CD4-positive, alpha-beta T cell (primary cell): ENCODE measurements at regions not wholly inside any gene's neighbourhood (a gene's known extent, or its start where the extent isn't known, plus 50 kb on each side); places are given as distances from the start of the nearest gene placed in this dataset.

Experiments
- ATAC-seq: fragments of 200-7000 bp; cut with Tn5 transposase; one replicate; pipeline ENCODE4 v1.10.0; 2022; ENCODE audit warnings: mild to moderate bottlenecking; ENCODE audit not compliant: poor library complexity
- CTCF ChIA-PET: fragments of 350-600 bp; sonication (Branson Sonifier 250); formaldehyde crosslinking; loops from one replicate; lab custom pipeline; 2021; ENCODE audit warnings: antibody characterized with exemption, inconsistent platforms; lab: Charles Lee
- POLR2A ChIA-PET: fragments of 350-600 bp; sonication (Branson Sonifier 250); formaldehyde crosslinking; loops from one replicate; lab custom pipeline; 2021; ENCODE audit warnings: antibody characterized with exemption, inconsistent platforms; lab: Charles Lee
- DNase-seq, 14 experiments: peaks; one replicate each; pipeline ENCODE4 v3.0.0-alpha.2; 2013 to 2020; ENCODE audit warnings: mixed read lengths in 2 of 14
- H3K27ac ChIP-seq, 2 donors: one replicate each; pipeline versions ENCODE4 v1.5.1 to v1.7.0; 2013; ENCODE audit warnings: low read length in 2 of 2, low read depth in 1 of 2, mild to moderate bottlenecking in 1 of 2
- H3K27me3 ChIP-seq, 2 experiments: 1 replicate in 1 of 2; 2 replicates in 1 of 2; pipeline versions ENCODE4 v1.6.1 to v1.7.0; 2013; ENCODE audit warnings: low read length in 2 of 2, control low read depth in 1 of 2, mild to moderate bottlenecking in 1 of 2, moderate library complexity in 1 of 2; ENCODE audit not compliant: insufficient read depth in 2 of 2, control insufficient read depth in 1 of 2
- H3K36me3 ChIP-seq: one replicate; pipeline ENCODE4 v1.6.1; 2013; ENCODE audit warnings: low read length, control low read depth; ENCODE audit not compliant: insufficient read depth
- H3K4me1 ChIP-seq: one replicate; pipeline ENCODE4 v1.6.1; 2013; ENCODE audit warnings: low read length, control low read depth; ENCODE audit not compliant: insufficient read depth
- H3K4me3 ChIP-seq: one replicate; pipeline ENCODE4 v1.5.1; 2013; ENCODE audit warnings: mild to moderate bottlenecking, low read length, moderate library complexity
- H3K9me3 ChIP-seq, 2 experiments: 1 replicate in 1 of 2; 2 replicates in 1 of 2; pipeline versions ENCODE4 v1.6.1 to v1.7.0; 2013; ENCODE audit warnings: low read length in 2 of 2, mild to moderate bottlenecking in 2 of 2, control low read depth in 1 of 2, moderate library complexity in 1 of 2; ENCODE audit not compliant: control insufficient read depth in 1 of 2, insufficient read depth in 1 of 2
- H3K27ac Mint-ChIP-seq: one replicate; pipeline ENCODE4 v1.8.0; 2020; ENCODE audit warnings: mixed read lengths
- H3K27me3 Mint-ChIP-seq: one replicate; pipeline ENCODE4 v1.8.0; 2021; ENCODE audit warnings: mixed read lengths
- H3K36me3 Mint-ChIP-seq: one replicate; pipeline ENCODE4 v1.8.0; 2021; ENCODE audit warnings: low read depth, mixed read lengths
- H3K4me1 Mint-ChIP-seq: one replicate; pipeline ENCODE4 v1.8.0; 2021; ENCODE audit warnings: low read depth, mixed read lengths
- H3K4me3 Mint-ChIP-seq: one replicate; pipeline ENCODE4 v1.8.0; 2020; ENCODE audit warnings: mild to moderate bottlenecking, mixed read lengths
- H3K9me3 Mint-ChIP-seq: one replicate; pipeline ENCODE4 v1.8.0; 2020; ENCODE audit warnings: mixed read lengths
- CTCF ChIP-seq: fragments of 200-600 bp; IDR thresholded peaks from one replicate; pipeline ENCODE4 v1.8.0; 2022; ENCODE audit warnings: antibody characterized with exemption, mild to moderate bottlenecking
- intact Hi-C, 2 experiments: fragments of 100-400 bp; cut with DNase I in 1 of 2; cut with micrococcal nuclease in 1 of 2; formaldehyde crosslinking; loops; one replicate each; pipeline versions ENCODE4 v1.15.1 to v1.9.0; 2023 to 2025; cut with DNase I, micrococcal nuclease

- intact Hi-C loops = no loop called here
- no peak for TF ChIP-seq CTCF
- POLR2A ChIA-PET = no interaction called here
Measured at GRCh38 chr14:80074900-80075574, 136.3 kb downstream of the DIO2 start.

GRCh38 chr14:80059041-80059440 is 152.3 kb downstream of the DIO2 start:
- Histone ChIP-seq H3K36me3 (no peaks in the 10 kb centered on the region), H3K4me3 (no peak overlapping the region), H3K9me3 (no peaks in the 10 kb centered on the region), H3K27ac (no peak overlapping the region), H3K4me1 (no peaks in the 10 kb centered on the region), H3K27me3 (no peaks in the 10 kb centered on the region)
- H3K27ac Mint-ChIP-seq = no peak overlapping the region
- no peak for ATAC-seq
- POLR2A ChIA-PET = no interaction called here
- CTCF ChIA-PET = no interaction called here
- H3K4me1 Mint-ChIP-seq = no peaks in the 10 kb centered on the region
- H3K27me3 Mint-ChIP-seq = no peaks in the 10 kb centered on the region
- no peak overlapping the region for H3K4me3 Mint-ChIP-seq
- DNase-seq = no peak
- TF ChIP-seq CTCF = no peak
- no peaks in the 10 kb centered on the region for H3K36me3 Mint-ChIP-seq
- H3K9me3 Mint-ChIP-seq = peaks cover 6% of the 10 kb centered on the region
- intact Hi-C loops = no loop called here

More at GRCh38 chr14:80074900-80075574, 136.3 kb downstream of the DIO2 start:
- CTCF ChIA-PET = no interaction called here
- H3K27ac Mint-ChIP-seq = no peak overlapping the region
- no peaks in the 10 kb centered on the region for H3K36me3 Mint-ChIP-seq
- no peaks in the 10 kb centered on the region for H3K36me3 ChIP-seq
- H3K4me3 Mint-ChIP-seq = no peak overlapping the region
- no peaks in the 10 kb centered on the region for H3K27me3 ChIP-seq
- peaks cover 15% of the 10 kb centered on the region for H3K9me3 Mint-ChIP-seq
- ATAC-seq (no peak), DNase-seq (no peak)
- no peaks in the 10 kb centered on the region for H3K4me1 Mint-ChIP-seq
- H3K27ac ChIP-seq = no peak overlapping the region
- H3K4me3 ChIP-seq = no peak overlapping the region
- no peaks in the 10 kb centered on the region for H3K27me3 Mint-ChIP-seq
- peaks cover 0 to 3% of the 10 kb centered on the region in 2 experiments for H3K9me3 ChIP-seq
- H3K4me1 ChIP-seq = no peaks in the 10 kb centered on the region

DNA sequence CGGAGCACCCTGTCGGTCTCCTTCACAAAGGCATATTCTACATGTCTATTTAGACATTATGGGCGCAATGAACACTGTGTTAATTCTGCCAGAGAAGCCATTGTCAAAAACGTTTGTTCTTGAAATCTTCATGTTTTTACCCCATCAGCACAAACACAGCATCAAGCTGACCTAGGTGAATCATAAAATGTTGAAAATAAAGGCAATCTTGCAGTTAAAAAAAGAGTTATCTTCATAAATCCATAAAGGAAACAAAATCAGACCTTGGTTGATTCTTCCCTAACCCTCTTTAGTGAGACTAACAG is 154.9 kb downstream of the DIO2 start:
- TF ChIP-seq CTCF = no peak
- POLR2A ChIA-PET = no interaction called here
- no peak overlapping the region for H3K27ac ChIP-seq
- no peaks in the 10 kb centered on the region for H3K4me1 Mint-ChIP-seq
- H3K9me3 ChIP-seq = no peaks in the 10 kb centered on the region
- H3K36me3 Mint-ChIP-seq = no peaks in the 10 kb centered on the region
- H3K27ac Mint-ChIP-seq = no peak overlapping the region
- no peak for DNase-seq
- intact Hi-C loops = no loop called here
- no peak for ATAC-seq
- H3K27me3 ChIP-seq = no peaks in the 10 kb centered on the region
- no peaks in the 10 kb centered on the region for H3K36me3 ChIP-seq
- no peaks in the 10 kb centered on the region for H3K27me3 Mint-ChIP-seq
- CTCF ChIA-PET = no interaction called here
- H3K9me3 Mint-ChIP-seq = no peaks in the 10 kb centered on the region
- no peaks in the 10 kb centered on the region for H3K4me1 ChIP-seq
- H3K4me3 Mint-ChIP-seq = no peak overlapping the region
- H3K4me3 ChIP-seq = no peak overlapping the region
